ENCODE measurements at regions not wholly inside any gene's neighbourhood (a gene's known extent, or its start where the extent isn't known, plus 50 kb on each side); places are given as distances from the start of the nearest gene placed in this dataset.
"Not testable (repeated sequence)": the region's sequence is repeated elsewhere in the genome, so short reads cannot be mapped to it uniquely, and the experiment has no call there.

DNA sequence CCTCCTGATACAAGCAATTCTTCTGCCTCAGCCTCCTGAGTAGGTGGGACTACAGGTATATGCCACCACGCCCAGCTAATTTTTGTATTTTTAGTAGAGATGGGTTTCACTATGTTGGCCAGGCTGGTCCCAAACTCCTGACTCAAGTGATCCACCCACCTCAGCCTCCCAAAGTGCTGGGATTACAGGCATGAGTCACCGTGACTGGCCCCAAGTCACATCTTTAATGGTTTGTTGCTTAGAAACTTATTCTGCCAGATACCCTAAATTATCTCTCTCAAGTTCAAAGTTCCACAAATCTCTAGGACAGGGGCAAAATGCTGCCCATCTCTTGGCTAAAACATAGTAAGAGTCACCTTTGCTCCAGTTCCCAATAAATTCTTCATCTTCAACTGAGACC, 444.1 kb upstream of the HSF2 start:
- not testable (repeated sequence) for TF ChIP-seq ZBTB26 (tag by site-specific recombination; optimal IDR thresholded peaks at IDR 0.05)
- TF ChIP-seq, protein P1, sequence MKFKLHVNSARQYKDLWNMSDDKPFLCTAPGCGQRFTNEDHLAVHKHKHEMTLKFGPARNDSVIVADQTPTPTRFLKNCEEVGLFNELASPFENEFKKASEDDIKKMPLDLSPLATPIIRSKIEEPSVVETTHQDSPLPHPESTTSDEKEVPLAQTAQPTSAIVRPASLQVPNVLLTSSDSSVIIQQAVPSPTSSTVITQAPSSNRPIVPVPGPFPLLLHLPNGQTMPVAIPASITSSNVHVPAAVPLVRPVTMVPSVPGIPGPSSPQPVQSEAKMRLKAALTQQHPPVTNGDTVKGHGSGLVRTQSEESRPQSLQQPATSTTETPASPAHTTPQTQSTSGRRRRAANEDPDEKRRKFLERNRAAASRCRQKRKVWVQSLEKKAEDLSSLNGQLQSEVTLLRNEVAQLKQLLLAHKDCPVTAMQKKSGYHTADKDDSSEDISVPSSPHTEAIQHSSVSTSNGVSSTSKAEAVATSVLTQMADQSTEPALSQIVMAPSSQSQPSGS (tag by site-specific recombination; IDR thresholded peaks at IDR 0.05; ENCODE audit: low read depth): not testable (repeated sequence)
